Left renal cortex interstitium (tissue), 4 donors: ENCODE measurements at regions not wholly inside any gene's neighbourhood (a gene's known extent, or its start where the extent isn't known, plus 50 kb on each side); places are given as distances from the start of the nearest gene placed in this dataset.
A peak's percentile ranks its signal among the peaks of the same experiment; 100 is the strongest.
"Not testable (repeated sequence)": the region's sequence is repeated elsewhere in the genome, so short reads cannot be mapped to it uniquely, and the experiment has no call there.

Experiments
- DNase-seq, 4 donors: peaks; one replicate each; pipeline ENCODE4 v3.0.0-alpha.2; 2013; ENCODE audit warnings: low read depth in 4 of 4, low spot score in 2 of 4, missing footprints in 1 of 4

DNA sequence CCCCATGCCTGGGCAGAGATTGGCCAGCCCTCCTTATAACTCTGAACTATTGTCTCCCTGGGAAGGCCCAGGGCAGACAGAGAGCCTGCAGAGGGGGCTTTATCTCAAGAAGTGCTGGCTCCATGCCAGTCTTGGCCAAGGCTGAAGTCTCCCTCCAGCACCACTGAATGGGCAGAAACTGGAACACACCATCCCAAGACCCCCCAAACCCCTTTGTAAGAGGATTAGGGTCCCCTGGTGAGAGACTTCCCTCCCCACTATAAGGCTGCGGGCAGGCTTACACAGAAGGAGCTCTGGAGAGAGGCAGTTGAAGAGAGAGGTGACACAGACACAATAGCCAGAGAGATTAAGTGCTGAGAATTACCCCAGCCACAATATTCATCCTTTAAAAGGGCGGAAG, 97.2 kb downstream of the NAV1 start:
- no peak for DNase-seq

DNA sequence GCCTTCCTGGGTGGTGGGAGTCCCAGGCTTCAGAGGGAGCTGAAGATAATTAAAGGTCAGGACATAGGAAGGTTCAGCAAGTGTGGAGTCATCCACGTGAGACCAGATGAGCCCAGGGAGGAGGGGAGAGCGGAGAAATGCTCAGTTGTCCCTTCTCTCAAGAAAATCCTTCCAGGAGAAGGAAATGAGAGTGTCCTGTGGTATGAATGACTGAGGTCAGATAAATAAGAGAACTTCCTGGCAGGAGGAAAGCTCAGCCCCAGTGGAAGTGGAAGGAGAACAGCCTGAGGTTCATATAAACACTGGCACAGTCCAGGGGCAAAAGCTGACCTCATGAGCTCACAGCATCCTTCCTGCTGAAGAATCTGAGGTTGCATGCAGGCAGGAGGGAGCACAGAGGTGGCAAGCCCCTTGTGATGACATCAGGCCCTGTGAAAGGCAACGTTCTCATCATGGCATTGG, 97.6 kb downstream of the NAV1 start:
- DNase-seq, result no peak

DNA sequence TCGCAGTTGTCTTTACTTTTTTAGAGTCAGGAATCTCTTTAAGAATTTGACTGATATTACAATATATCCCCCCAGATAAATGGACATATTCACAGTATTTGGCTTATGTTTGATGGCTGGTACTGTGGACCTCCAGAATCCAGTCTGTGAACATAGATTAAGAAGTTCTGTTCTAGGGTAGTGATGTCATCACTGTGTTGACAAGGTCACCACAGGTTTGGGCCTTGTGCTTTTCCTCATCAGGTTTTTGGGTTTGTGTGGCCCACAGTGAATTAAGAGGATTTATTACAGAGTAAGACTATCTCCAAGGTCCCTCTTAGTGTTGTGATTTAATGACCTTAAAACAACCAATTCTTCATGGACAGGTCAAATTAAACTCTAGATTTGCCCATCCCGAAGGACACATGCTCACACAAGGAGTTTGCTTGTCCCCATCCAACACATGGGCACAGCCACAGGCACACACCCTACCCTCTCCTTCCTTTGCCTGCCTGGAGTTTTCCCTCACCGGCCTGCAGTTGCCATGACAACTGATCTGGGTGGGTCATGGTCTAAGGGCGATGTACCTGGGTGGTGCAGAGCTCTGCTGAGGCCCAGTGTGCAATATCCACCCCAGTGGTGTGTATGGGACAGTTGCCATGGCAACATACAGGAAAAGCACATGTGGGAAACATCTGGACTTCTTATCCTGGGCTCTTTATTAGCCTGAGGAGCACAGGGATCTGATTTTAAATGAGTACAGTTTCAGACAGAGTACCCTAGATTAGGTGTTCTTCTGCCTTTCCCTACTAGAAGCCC, 98.6 kb downstream of the NAV1 start:
- DNase-seq, result no peak

DNA sequence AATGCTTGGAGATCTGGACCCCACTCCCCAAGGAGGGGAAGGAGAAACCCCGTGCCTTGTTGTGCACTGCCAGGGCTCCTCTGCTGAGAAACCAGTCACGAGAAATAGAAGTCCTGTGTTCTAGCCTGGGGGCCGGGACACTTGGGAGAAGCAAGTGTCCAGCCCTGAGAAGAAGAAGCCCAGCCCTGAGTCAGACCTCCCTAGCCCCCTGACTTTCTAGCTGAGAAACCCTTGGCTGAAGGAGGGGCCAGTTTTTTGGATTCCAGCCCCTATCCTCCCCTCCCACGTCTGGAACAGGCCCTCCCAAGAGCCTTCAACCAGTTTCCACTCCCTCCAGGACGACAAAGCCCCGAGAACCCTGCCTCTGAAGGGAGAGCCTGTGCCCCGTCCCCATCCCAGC, 100.5 kb downstream of the NAV1 start:
- DNase-seq, result no peak

DNA sequence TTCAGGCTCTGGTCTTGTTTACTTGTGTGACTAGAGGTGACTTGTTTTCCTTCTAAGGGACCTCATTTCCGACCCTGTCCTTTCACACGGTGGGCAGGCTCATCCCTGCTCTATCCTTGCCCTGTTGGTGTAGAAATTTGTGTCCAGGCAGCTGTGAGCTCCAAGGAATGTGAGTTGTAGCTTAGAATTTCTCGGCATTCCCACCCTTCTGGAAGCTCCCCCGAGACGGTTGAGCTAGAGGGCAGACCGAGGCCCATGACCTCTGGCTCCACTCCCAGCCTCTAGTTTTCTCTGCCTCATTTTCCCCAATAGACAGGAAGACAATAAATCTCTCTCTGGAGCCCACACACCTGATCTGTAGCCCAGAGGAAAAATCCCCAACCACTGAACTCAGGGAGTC, 100.9 kb downstream of the NAV1 start:
- no peak for DNase-seq

DNA sequence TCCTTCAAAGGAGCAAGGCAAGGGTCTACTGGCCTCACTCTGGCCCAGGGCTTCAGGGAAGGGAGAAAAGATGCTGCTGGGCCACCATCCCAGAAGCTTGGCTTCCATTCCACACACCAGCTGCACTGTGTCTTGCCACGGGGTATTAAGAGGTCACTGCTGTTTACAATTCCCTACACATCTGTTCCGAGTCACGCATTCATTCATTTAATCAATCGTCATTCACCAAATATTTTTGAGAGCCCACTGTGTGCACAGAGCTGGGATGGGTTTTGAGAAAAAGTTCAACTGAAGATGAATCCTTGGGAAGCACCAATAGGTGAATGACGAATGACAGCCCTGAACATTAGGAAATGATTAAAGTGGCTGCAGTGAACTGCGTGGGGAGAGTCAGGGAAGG, 101.7 kb downstream of the NAV1 start:
- DNase-seq, result peak in 1 of 4 donors; percentile 26

DNA sequence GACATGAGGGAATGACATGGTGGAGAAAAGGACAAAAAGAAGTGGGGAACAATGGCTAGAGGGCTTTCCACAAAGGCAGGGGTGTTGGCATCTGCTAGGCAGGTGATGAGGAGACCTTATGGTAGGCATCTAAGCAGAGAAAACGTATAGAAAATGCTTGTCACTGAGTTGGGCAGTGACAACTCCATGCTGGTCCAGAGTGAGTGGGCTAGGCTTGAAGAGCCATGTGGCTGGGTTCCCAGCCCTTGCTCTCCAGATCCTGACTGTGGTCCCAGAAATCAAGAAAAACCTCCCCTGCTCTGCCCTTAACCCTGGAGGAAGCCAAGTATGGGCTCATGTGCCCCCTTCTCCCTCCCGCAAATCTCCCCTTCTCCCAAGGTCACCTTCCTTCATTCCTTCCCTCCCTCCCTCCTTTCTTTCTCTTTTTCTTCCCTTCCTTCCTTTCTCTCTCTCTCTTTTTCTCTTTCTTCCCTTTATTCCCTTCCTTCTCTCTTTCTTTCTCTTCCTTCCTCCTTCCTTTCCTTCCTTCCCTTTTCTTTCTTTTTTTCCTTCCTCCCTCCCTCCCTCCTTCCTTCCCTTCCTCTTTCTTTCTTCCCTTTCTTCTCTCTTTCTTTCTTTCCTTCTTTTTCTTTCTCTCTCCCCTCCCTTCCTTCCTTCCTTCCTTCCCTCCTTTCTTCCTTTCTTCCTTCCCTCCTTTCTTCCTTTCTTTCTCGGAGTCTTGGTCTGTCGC, 102.8 kb downstream of the NAV1 start:
- DNase-seq, result no peak

DNA sequence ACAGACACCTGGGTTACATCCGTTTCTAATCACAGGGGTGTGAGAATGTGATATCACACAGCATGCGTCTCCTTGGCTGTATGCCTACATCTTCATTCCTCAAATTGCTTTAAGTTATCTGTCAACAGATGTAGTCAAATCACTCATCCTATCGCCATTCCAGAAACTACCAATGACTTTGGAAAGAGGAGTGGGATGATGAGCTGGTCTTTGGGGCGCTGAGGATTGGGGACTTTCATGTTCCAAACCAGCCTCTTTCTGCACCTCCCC, 104.8 kb downstream of the NAV1 start:
- DNase-seq, result no peak

DNA sequence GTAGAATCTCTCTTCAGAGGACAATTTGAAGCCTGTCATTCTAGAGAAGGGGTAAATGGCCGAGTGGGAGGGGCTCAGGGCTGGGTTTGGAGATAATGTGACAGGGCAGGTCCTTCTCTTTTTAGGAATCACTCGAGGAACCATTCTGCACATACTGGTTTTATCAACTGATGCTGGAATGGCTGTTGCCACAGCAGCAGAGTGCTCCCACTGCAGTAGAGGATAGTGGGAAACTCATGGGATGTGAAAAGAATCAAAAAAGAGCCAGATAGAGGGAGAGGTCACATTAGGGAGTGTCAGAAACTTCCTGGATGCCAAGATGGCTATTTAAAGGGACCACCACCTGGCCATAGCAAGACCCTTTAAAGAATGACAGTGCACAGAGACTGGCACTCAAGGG, 105.3 kb downstream of the NAV1 start:
- DNase-seq, result no peak

DNA sequence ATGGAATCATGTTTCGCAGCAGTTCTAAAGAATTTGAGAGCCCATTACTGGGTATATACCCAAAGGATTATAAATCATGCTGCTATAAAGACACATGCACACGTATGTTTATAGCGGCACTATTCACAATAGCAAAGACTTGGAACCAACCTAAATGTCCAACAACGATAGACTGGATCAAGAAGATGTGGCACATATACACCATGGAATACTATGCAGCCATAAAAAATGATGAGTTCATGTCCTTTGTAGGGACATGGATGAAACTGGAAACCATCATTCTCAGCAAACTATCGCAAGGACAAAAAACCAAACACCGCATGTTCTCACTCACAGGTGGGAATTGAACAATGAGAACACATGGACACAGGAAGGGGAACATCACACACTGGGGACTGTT, 106.1 kb downstream of the NAV1 start:
- DNase-seq, result not testable (repeated sequence)

DNA sequence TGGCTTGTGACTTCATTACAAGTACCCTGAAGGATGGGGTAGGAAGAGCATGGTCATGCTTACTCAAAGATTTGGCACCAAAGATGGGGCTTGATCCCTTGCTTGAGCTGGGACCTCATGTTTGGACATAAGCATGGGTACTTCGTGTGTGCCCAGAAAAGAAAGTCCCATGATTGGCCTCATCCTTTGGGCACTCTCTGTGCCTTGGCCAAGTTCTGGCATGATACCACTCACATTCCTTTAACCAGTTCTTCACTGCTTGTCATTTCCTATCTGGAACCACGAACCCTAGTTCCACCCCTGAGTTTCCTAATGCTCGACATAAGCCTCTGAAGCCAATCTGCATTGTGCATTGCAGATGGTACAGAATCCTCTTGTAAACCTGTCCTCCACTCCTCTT, 107.0 kb downstream of the NAV1 start:
- no peak for DNase-seq

DNA sequence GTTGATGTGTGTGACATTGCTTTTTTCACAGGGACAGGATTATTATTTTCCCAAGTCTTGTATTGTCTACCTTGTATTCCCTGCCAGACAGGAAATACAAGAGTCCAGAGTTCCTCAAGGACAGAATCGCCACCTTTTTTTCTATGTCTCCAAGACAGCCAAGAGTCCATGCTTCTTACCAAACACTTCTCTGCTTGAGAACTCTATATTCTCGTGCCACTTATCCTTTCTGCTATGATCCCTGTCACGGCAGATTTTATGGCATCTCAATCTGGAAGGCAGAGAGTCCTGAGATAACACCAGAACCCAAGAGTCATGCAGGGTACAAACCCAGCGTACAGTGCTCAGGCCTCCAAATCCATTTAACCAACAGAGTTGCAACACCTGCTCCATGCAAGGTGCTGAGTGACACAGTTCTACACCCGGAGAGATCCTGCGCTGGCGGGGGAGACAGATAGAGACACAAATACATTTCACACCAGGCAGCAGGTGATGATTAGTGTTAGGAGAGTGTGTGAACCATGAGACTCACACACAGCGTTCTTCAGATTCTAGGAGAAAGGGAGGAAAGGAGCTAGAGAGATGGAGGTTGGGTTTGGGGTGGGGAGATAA, 107.6 kb downstream of the NAV1 start:
- no peak for DNase-seq

DNA sequence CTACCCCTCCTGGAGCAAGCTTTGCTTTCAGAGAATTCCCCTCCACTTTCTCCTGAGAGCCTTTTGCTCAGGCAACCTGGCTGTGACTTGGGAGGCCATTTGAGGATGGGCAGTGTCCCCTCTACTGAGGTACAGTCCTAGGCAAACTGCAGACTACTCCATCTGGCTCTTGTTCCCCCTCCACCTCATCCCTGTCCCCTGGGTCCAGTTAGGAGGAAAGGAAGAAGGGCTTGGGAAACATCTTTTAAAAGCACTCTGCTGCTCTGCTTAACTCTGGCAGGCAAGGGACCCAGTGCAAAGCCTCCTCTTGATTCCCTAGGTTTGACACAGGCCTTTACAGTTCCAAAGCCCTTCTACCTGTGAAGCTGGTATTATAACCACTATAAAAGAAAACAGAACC, 108.2 kb downstream of the NAV1 start:
- DNase-seq, result no peak

DNA sequence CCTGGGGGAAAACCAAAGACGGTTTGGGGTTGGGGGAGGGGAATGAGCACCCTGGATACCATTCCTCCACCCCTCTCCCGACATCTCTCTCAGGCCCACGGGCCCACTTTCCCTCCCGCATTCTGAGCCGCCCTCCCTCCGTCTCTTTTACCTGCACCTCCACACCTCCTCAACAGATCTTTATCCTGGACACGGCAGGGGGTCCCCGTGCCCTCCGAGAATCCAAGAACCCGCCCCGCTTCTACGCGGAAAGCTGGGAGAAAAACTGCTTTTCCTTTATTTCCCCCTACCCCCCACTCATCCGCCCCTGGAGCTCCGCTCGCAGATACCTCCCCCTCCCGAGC, 108.8 kb downstream of the NAV1 start:
- DNase-seq, result no peak

DNA sequence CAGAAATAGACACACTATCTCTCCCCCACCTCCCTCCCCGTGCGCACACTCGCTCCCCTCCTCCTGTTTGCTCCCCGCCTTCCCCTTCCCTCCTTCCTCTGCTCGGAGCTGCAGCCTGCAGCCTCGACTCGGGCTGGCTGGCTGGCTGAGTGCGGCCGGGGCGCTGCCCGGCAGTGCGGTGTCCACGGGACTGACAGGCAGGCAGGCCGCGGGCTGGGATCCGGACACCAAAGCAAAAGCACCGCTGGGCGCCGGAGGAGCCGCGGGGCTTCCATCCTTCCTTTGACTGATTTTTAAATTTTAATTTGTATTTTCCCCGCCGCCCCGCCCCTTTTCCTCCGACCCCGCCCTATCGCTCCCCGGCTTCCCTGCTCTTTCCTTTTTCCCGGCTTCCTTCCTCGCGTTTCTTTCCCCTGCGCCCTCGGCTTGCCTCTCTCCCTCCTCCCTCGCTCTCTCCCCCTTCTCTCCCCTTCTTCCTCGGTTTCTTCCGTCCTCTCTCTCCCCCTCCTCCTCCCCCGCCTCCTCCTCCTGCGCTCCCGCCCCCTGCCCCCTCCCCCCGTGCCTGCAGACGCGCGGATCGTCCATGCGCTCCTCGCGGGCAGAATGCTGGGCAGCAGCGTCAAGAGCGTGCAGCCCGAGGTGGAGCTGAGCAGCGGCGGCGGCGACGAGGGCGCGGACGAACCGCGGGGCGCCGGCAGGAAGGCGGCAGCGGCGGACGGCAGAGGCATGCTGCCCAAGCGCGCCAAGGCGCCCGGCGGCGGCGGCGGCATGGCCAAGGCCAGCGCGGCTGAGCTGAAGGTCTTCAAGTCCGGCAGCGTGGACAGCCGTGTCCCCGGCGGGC, 109.4 kb downstream of the NAV1 start:
- DNase-seq, result peak in 1 of 4 donors; percentile 55

DNA sequence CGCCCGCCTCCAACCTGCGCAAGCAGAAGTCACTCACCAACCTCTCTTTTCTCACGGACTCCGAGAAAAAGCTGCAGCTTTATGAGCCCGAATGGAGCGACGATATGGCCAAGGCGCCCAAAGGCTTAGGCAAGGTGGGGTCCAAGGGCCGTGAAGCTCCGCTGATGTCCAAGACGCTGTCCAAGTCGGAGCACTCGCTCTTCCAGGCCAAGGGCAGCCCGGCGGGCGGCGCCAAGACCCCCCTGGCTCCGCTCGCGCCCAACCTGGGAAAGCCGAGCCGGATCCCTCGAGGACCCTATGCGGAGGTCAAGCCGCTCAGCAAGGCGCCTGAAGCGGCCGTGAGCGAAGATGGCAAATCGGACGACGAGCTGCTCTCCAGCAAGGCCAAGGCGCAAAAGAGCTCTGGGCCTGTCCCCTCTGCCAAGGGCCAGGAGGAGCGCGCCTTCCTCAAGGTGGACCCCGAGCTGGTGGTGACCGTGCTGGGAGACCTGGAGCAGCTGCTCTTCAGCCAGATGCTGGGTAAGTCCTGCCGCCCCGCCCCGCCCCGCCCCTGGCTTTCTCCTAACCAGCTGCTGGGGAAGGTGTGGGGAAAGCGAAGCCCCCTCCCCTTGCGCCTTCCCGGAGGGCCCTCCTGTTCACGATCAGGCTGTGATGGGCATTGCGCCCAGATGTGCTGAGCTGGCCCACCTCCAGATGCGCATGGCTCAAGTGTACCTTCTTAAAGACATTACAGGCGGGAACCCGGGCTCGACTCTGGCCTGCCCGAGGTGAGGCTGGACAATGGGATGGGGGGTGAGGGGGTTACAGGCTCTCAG, 110.2 kb downstream of the NAV1 start:
- DNase-seq, result no peak

DNA sequence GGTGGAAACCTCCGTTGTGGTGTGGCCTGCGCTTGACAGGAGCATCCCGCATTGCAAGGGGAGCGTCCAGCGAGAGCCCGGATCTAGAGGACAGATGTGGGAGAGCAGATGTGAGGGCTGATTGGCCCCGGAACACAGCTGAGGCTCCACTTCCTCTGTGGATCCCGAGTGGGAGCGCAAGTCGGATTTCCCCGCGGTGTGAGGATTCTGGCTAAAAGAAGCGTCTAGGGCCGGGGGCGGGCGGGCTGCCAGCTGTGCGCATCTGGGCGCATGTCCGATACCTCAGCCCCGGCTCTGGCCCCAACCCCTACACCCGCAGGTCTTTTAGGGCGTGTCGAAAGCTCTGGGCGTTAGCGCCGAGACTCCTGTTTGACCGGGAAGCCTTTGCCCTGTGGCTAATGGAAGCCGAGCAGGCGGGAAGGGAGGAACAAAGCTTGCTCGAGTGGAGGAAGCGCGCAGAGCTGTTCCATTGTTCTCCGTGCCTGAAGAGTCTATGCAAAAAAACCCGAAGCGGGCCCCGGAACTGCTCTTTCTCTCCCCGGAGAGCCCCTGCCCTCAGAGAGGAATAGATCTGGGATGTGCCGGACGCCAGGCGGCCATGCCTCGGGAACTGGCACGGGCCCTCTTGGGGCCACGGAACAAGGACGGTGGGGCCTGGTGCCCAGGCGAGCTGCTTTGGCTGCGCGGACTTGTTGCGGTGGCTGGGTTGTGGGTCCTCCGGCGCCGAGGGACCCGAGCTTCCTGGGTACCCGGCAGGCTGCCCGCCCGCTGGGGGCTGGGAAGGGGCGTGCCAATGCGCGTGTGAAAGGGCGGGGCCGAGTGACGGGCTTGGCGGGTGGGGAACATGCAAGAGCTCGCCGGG, 111.1 kb downstream of the NAV1 start:
- DNase-seq, result peak in 1 of 4 donors; percentile 75

DNA sequence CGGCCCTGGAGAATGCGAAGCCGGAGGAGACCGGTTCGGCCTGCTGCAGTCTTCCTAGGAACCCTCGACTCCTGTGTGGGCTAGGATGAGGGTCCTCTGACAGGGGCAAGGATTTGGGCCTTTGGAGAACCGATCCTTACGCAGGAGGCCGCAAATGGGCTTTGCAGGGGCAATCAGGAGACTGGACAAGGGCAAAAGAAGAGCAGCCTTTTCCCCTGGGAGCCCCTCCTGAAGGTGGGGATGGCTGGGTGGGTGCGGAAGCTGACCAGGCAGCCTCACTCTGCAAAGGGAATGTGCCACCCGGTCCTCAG, 111.7 kb downstream of the NAV1 start:
- no peak for DNase-seq

DNA sequence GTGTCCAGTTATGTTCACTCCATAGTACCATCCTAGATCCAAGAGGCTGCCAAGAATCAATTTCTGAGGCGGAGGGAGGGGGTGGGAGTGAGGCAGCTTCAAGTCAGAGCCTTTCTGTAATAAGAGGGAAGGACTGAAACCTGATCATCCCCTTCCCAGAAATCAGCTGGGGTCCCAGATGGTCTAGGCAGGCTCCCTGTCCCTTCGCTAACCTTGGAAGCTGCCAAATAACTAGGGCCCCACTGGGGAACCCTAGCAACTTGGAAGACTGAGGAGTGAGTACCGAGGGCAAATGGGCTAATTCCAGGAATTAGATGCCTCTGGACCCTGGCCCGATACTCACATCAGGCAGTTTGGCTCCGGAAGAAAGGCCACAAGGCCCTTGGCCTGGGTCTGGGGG, 113.3 kb downstream of the NAV1 start:
- no peak for DNase-seq

DNA sequence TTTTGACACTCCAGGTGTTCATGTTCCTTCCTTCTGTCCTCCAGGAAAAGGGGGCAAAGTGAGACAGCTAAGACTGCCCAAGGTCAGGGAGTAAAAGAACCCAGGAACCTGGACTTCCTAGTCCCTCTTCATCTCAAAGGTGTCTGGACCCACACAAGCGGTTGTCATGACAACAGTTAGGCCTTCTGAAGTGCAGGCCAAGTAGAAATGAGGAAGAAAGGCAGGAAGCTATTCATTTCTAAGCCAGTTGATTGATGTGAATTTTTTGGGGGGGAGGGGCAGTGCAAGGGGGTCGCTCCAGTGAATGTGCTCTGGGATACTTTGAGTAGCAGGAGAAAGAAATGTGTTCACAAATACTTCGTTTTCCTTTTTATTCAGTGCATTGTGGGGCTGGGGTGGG, 114.3 kb downstream of the NAV1 start:
- DNase-seq, result no peak
